ENCODE measurements at regions not wholly inside any gene's neighbourhood (a gene's known extent, or its start where the extent isn't known, plus 50 kb on each side); places are given as distances from the start of the nearest gene placed in this dataset.

GRCh38 chr3:34924961-34925360 is 714.4 kb upstream of the ARPP21 start:
- no peaks in the 10 kb centered on the region for H3K36me3 ChIP-seq (ENCODE audit: control insufficient read depth in 2 of 2, extremely low read depth in 1 of 2, insufficient read depth in 2 of 2, low read length in 2 of 2)
- intact Hi-C loops (cut with micrococcal nuclease) (no loop called here), dilution Hi-C loops (cut with MboI; ENCODE audit: extremely low pct_ligation_motif_present, low sequenced_read_pairs) (no loop called here)
- ChIA-PET CTCF (no interaction called here), POLR2A (no interaction called here)
- no peaks in the 10 kb centered on the region for H3K27me3 ChIP-seq (ENCODE audit: control insufficient read depth in 2 of 2, insufficient read depth in 2 of 2, low read length in 2 of 2)
- no peaks in the 10 kb centered on the region for H3K9me3 ChIP-seq (replicated peaks; ENCODE audit: control insufficient read depth, insufficient read depth, low read length)
- no peak overlapping the region for H3K4me2 ChIP-seq (ENCODE audit: insufficient read depth, low read length)
- FAIRE-seq (no peak), DNase-seq (ENCODE audit: low read depth, low spot score) (no peak)
- H3K9ac ChIP-seq (replicated peaks; ENCODE audit: extremely low read depth, insufficient read depth, low read length) = no peak overlapping the region
- H4K20me1 ChIP-seq (replicated peaks; ENCODE audit: control insufficient read depth, extremely low read depth, insufficient read depth, low read length) = no peaks in the 10 kb centered on the region
- no peak overlapping the region for H3K27ac ChIP-seq (ENCODE audit: insufficient read depth, low read depth, low read length)
- TF ChIP-seq FOS (IDR thresholded peaks at IDR 0.05; ENCODE audit: borderline replicate concordance, insufficient read depth, low read length) (no peak), GATA2 (IDR thresholded peaks at IDR 0.05; ENCODE audit: insufficient read depth, insufficient read length, low read depth, low read length) (no peak), JUN (IDR thresholded peaks at IDR 0.05; ENCODE audit: borderline replicate concordance, insufficient read depth, insufficient read length, low read depth) (no peak), MYC (IDR thresholded peaks at IDR 0.05; ENCODE audit: low read depth, low read length) (no peak), POLR2A (IDR thresholded peaks at IDR 0.05; ENCODE audit: low read depth, low read length) (no peak), EZH2 (IDR thresholded peaks at IDR 0.05; ENCODE audit: borderline replicate concordance, low read depth, low read length, severe bottlenecking) (no peak), POLR2AphosphoS5 (IDR thresholded peaks at IDR 0.05; ENCODE audit: insufficient read depth, low read depth, low read length) (no peak)
- no peaks in the 10 kb centered on the region for H3K79me2 ChIP-seq (ENCODE audit: control insufficient read depth, insufficient read depth, low read length)
- H3K4me1 ChIP-seq (ENCODE audit: control insufficient read depth, extremely low read depth, insufficient read depth, low read length) = no peaks in the 10 kb centered on the region
- H3K4me3 ChIP-seq (replicated peaks in 1 of 3; ENCODE audit: insufficient read depth in 1 of 3, low read depth in 1 of 3, low read length in 3 of 3) = no peak overlapping the region
- no TSS peak for BruUV-seq (replicated peaks)
- H3K9me1 ChIP-seq (replicated peaks; ENCODE audit: control insufficient read depth, extremely low read depth, insufficient read depth, low read length) = no peaks in the 10 kb centered on the region
- no peak overlapping the region for H2AFZ ChIP-seq (ENCODE audit: low read depth, low read length)

DNA sequence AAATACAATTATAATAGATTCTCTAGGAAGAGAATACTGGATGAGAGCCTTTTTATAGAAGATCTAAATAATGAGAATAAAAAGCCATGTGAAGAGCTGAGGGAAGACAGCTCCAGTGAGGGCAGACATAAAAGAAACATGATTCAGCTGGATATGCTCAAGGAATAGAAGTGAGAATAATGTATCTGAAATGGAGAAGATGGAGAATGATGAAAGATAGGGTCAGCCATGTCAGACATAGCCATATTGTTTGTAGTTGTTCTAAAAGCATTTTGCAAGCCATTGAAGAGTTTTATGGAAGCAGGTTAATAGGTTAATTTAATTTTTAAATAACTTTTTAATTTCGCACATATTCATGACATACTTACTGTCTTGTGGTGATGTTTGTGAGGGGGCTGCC is 713.5 kb upstream of the ARPP21 start:
- no peak for DNase-seq (ENCODE audit: low read depth, low spot score)
- CTCF ChIA-PET = no interaction called here
- no peak for TF ChIP-seq JUN (IDR thresholded peaks at IDR 0.05; ENCODE audit: borderline replicate concordance, insufficient read depth, insufficient read length, low read depth)
- TF ChIP-seq POLR2A (IDR thresholded peaks at IDR 0.05; ENCODE audit: low read depth, low read length) = no peak
- TF ChIP-seq MYC (IDR thresholded peaks at IDR 0.05; ENCODE audit: low read depth, low read length) = no peak
- no peak for TF ChIP-seq CTCF (IDR thresholded peaks at IDR 0.05; ENCODE audit: extremely low read depth in 1 of 2, insufficient read depth in 1 of 2, low read depth in 1 of 2, low read length in 2 of 2)
- no peak for TF ChIP-seq GATA2 (IDR thresholded peaks at IDR 0.05; ENCODE audit: insufficient read depth, insufficient read length, low read depth, low read length)
- TF ChIP-seq FOS (IDR thresholded peaks at IDR 0.05; ENCODE audit: borderline replicate concordance, insufficient read depth, low read length) = no peak
- TF ChIP-seq POLR2AphosphoS5 (IDR thresholded peaks at IDR 0.05; ENCODE audit: insufficient read depth, low read depth, low read length) = no peak
- TF ChIP-seq EZH2 (IDR thresholded peaks at IDR 0.05; ENCODE audit: borderline replicate concordance, low read depth, low read length, severe bottlenecking) = no peak
- TF ChIP-seq MAX (IDR thresholded peaks at IDR 0.05; ENCODE audit: insufficient read depth, insufficient read length) = no peak
- Histone ChIP-seq H4K20me1 (replicated peaks; ENCODE audit: control insufficient read depth, extremely low read depth, insufficient read depth, low read length) (no peaks in the 10 kb centered on the region), H3K27ac (ENCODE audit: insufficient read depth, low read depth, low read length) (no peak overlapping the region), H3K4me3 (replicated peaks in 1 of 3; ENCODE audit: insufficient read depth in 1 of 3, low read depth in 1 of 3, low read length in 3 of 3) (no peak overlapping the region), H3K79me2 (ENCODE audit: control insufficient read depth, insufficient read depth, low read length) (no peaks in the 10 kb centered on the region), H2AFZ (ENCODE audit: low read depth, low read length) (no peak overlapping the region), H3K9me3 (replicated peaks; ENCODE audit: control insufficient read depth, insufficient read depth, low read length) (no peaks in the 10 kb centered on the region), H3K27me3 (ENCODE audit: control insufficient read depth in 2 of 2, insufficient read depth in 2 of 2, low read length in 2 of 2) (no peaks in the 10 kb centered on the region), H3K36me3 (ENCODE audit: control insufficient read depth in 2 of 2, extremely low read depth in 1 of 2, insufficient read depth in 2 of 2, low read length in 2 of 2) (no peaks in the 10 kb centered on the region), H3K4me2 (ENCODE audit: insufficient read depth, low read length) (no peak overlapping the region), H3K4me1 (ENCODE audit: control insufficient read depth, extremely low read depth, insufficient read depth, low read length) (no peaks in the 10 kb centered on the region), H3K9ac (replicated peaks; ENCODE audit: extremely low read depth, insufficient read depth, low read length) (no peak overlapping the region), H3K9me1 (replicated peaks; ENCODE audit: control insufficient read depth, extremely low read depth, insufficient read depth, low read length) (no peaks in the 10 kb centered on the region)
- no TSS peak for BruUV-seq (replicated peaks)
- POLR2A ChIA-PET = no interaction called here
- no peak for FAIRE-seq
- dilution Hi-C loops (cut with MboI; ENCODE audit: extremely low pct_ligation_motif_present, low sequenced_read_pairs) = no loop called here
- intact Hi-C loops (cut with micrococcal nuclease) = no loop called here

Measured in endothelial cell of umbilical vein (primary cell).